ENCODE measurements at regions not wholly inside any gene's neighbourhood (a gene's known extent, or its start where the extent isn't known, plus 50 kb on each side); places are given as distances from the start of the nearest gene placed in this dataset.

DNA sequence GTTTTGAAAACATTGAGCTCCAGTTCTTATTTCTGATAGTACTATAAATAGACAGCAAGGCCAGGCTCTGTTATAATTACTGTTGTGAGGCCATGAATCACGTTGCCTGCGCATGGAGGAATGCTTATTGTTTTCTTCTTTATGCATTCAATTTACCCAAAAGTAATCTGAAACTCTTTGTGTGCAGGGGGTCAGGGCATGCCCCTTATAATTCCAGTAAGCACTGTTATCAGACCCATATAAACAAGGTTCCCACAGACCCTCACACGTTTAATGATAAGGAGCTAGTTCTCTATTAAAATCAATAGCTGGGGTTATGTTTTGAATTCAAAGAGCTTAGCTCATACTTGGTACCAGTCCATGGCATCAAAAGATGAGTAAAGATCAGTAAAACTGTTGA, 174.8 kb upstream of the ARG1 start:
- no peak for TF ChIP-seq EZH2 (IDR thresholded peaks at IDR 0.05; ENCODE audit: borderline replicate concordance, insufficient read depth, low read length, poor library complexity, severe bottlenecking)
- TF ChIP-seq, protein P1, sequence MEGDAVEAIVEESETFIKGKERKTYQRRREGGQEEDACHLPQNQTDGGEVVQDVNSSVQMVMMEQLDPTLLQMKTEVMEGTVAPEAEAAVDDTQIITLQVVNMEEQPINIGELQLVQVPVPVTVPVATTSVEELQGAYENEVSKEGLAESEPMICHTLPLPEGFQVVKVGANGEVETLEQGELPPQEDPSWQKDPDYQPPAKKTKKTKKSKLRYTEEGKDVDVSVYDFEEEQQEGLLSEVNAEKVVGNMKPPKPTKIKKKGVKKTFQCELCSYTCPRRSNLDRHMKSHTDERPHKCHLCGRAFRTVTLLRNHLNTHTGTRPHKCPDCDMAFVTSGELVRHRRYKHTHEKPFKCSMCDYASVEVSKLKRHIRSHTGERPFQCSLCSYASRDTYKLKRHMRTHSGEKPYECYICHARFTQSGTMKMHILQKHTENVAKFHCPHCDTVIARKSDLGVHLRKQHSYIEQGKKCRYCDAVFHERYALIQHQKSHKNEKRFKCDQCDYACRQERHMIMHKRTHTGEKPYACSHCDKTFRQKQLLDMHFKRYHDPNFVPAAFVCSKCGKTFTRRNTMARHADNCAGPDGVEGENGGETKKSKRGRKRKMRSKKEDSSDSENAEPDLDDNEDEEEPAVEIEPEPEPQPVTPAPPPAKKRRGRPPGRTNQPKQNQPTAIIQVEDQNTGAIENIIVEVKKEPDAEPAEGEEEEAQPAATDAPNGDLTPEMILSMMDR (IDR thresholded peaks at IDR 0.05; ENCODE audit: poor library complexity, severe bottlenecking), result no peak
- no peak for TF ChIP-seq MXI1 (conservative IDR thresholded peaks at IDR 0.05; ENCODE audit: poor library complexity, severe bottlenecking)
- TF ChIP-seq SMC3 (conservative IDR thresholded peaks at IDR 0.05; ENCODE audit: poor library complexity), result no peak
- TF ChIP-seq RAD21 (conservative IDR thresholded peaks at IDR 0.05), result no peak
- TF ChIP-seq EP300 (conservative IDR thresholded peaks at IDR 0.05; ENCODE audit: poor library complexity, severe bottlenecking), result no peak
- no peak for TF ChIP-seq POLR2AphosphoS5 (IDR thresholded peaks at IDR 0.05)
- no peak for TF ChIP-seq TAF1 (IDR thresholded peaks at IDR 0.05; ENCODE audit: low read depth)
- TF ChIP-seq, protein P2, sequence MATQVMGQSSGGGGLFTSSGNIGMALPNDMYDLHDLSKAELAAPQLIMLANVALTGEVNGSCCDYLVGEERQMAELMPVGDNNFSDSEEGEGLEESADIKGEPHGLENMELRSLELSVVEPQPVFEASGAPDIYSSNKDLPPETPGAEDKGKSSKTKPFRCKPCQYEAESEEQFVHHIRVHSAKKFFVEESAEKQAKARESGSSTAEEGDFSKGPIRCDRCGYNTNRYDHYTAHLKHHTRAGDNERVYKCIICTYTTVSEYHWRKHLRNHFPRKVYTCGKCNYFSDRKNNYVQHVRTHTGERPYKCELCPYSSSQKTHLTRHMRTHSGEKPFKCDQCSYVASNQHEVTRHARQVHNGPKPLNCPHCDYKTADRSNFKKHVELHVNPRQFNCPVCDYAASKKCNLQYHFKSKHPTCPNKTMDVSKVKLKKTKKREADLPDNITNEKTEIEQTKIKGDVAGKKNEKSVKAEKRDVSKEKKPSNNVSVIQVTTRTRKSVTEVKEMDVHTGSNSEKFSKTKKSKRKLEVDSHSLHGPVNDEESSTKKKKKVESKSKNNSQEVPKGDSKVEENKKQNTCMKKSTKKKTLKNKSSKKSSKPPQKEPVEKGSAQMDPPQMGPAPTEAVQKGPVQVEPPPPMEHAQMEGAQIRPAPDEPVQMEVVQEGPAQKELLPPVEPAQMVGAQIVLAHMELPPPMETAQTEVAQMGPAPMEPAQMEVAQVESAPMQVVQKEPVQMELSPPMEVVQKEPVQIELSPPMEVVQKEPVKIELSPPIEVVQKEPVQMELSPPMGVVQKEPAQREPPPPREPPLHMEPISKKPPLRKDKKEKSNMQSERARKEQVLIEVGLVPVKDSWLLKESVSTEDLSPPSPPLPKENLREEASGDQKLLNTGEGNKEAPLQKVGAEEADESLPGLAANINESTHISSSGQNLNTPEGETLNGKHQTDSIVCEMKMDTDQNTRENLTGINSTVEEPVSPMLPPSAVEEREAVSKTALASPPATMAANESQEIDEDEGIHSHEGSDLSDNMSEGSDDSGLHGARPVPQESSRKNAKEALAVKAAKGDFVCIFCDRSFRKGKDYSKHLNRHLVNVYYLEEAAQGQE (IDR thresholded peaks at IDR 0.05; ENCODE audit: borderline replicate concordance), result no peak

Data from neural cell (in vitro differentiated cells).